RWPE1 (cell line): ENCODE measurements at regions not wholly inside any gene's neighbourhood (a gene's known extent, or its start where the extent isn't known, plus 50 kb on each side); places are given as distances from the start of the nearest gene placed in this dataset.

Experiments
- CTCF ChIA-PET: fragments of 350-600 bp; sonication (Branson Sonifier 250); formaldehyde crosslinking; extraction: SDS; loops from one replicate; lab custom pipeline; 2021; lab: Yijun Ruan, JAX
- POLR2A ChIA-PET: fragments of 400-600 bp; formaldehyde crosslinking; extraction: SDS; loops from one replicate; lab custom pipeline; 2020; ENCODE audit warnings: antibody characterized with exemption; ENCODE audit not compliant: low non-redundant PET; lab: Yijun Ruan, JAX
- DNase-seq: peaks from one replicate; pipeline ENCODE4 v3.0.0; 2012; ENCODE audit warnings: low spot score
- H3K27ac ChIP-seq: fragments of 450-650 bp; 2 replicates; pipeline ENCODE4 v1.5.1; 2017
- CTCF ChIP-seq: fragments of 450-650 bp; conservative IDR thresholded peaks from 2 replicates; pipeline ENCODE4 v1.5.1; 2017; ENCODE audit warnings: low read depth, mild to moderate bottlenecking

- CTCF ChIA-PET: interaction anchor here (0.8 kb wide), 1 partner anchor 130 kb away, joined by 5 read pairs; no protein-coding TSS in a partner anchor
- POLR2A ChIA-PET: no interaction called here
- peak overlapping the region; percentile 81 for H3K27ac ChIP-seq
- DNase-seq: peak; percentile 46
- no peak for TF ChIP-seq CTCF
Measured at GRCh38 chr6:169342710-169343109, 89.1 kb upstream of the THBS2 start.

- TF ChIP-seq CTCF: no peak
- ChIA-PET POLR2A (no interaction called here), CTCF (no interaction called here)
- peak overlapping the region; percentile 81 for H3K27ac ChIP-seq
- DNase-seq: no peak
Measured at GRCh38 chr6:169341706-169342105, 88.1 kb upstream of the THBS2 start.

GRCh38 chr6:169341065-169341464 lies 87.4 kb upstream of the THBS2 start:
- H3K27ac ChIP-seq: peak overlapping the region; percentile 92
- ChIA-PET CTCF (no interaction called here), POLR2A (interaction anchor here (0.5 to 0.6 kb wide), 2 partner anchors 43 to 672 kb away, joined by 3 to 7 read pairs; no protein-coding TSS in a partner anchor)
- no peak for DNase-seq
- TF ChIP-seq CTCF: no peak

GRCh38 chr6:169340395-169340794 lies 86.7 kb upstream of the THBS2 start:
- ChIA-PET POLR2A (interaction anchor here (0.5 to 0.6 kb wide), 2 partner anchors 43 to 671 kb away, joined by 3 to 7 read pairs; no protein-coding TSS in a partner anchor), CTCF (no interaction called here)
- peak; percentile 86 for DNase-seq

GRCh38 chr6:169339731-169340309 lies 86.2 kb upstream of the THBS2 start:
- ChIA-PET POLR2A (no interaction called here), CTCF (no interaction called here)
- TF ChIP-seq CTCF: no peak
- DNase-seq: no peak
- peak overlapping the region; percentile 92 for H3K27ac ChIP-seq

More at GRCh38 chr6:169340395-169340794, 86.7 kb upstream of the THBS2 start:
- H3K27ac ChIP-seq: peak overlapping the region; percentile 92
- TF ChIP-seq CTCF: no peak

- no peak for TF ChIP-seq CTCF
- DNase-seq: no peak
- no peak overlapping the region for H3K27ac ChIP-seq
- ChIA-PET CTCF (interaction anchor here (0.6 kb wide), 1 partner anchor 11 kb away, joined by 3 read pairs; no protein-coding TSS in a partner anchor), POLR2A (no interaction called here)
Measured at GRCh38 chr6:169339025-169339424, 85.4 kb upstream of the THBS2 start.
